ENCODE measurements at regions not wholly inside any gene's neighbourhood (a gene's known extent, or its start where the extent isn't known, plus 50 kb on each side); places are given as distances from the start of the nearest gene placed in this dataset.

GRCh38 chr3:10597733-10598132 lies 92.3 kb upstream of the ATP2B2 start:
- CTCF ChIA-PET, result no interaction called here
- no peaks in the 10 kb centered on the region for H3K36me3 ChIP-seq (ENCODE audit: insufficient read depth, low read length, poor library complexity, severe bottlenecking)
- no peak for TF ChIP-seq EZH2 (IDR thresholded peaks at IDR 0.05; ENCODE audit: borderline replicate concordance, low read depth, low read length, poor library complexity, severe bottlenecking)
- TF ChIP-seq CTCF (conservative IDR thresholded peaks at IDR 0.05; ENCODE audit: low read depth, low read length), result no peak
- peaks cover 8% of the 10 kb centered on the region for H3K27me3 ChIP-seq (replicated peaks; ENCODE audit: insufficient read depth, low read depth, low read length, poor library complexity)
- no peaks in the 10 kb centered on the region for H3K9me3 ChIP-seq (ENCODE audit: low read depth, low read length, poor library complexity, severe bottlenecking)
- H3K27ac ChIP-seq (ENCODE audit: low read depth, low read length, poor library complexity, severe bottlenecking), result no peak overlapping the region
- H3K4me1 ChIP-seq (ENCODE audit: insufficient read depth, low read length, poor library complexity, severe bottlenecking), result no peaks in the 10 kb centered on the region
- POLR2A ChIA-PET (ENCODE audit: low non-redundant PET), result no interaction called here
- H3K4me3 ChIP-seq (ENCODE audit: low read depth, low read length, poor library complexity, severe bottlenecking), result no peak overlapping the region
- intact Hi-C loops (cut with micrococcal nuclease; ENCODE audit: unreplicated experiment), result no loop called here
- no TSS peak for BruUV-seq (replicated peaks)
- no peak for DNase-seq (ENCODE audit: low spot score)

GRCh38 chr3:10599017-10599416 lies 93.6 kb upstream of the ATP2B2 start:
- intact Hi-C loops (cut with micrococcal nuclease; ENCODE audit: unreplicated experiment), result no loop called here
- DNase-seq (ENCODE audit: low spot score), result no peak
- no peak overlapping the region for H3K27ac ChIP-seq (ENCODE audit: low read depth, low read length, poor library complexity, severe bottlenecking)
- no peaks in the 10 kb centered on the region for H3K9me3 ChIP-seq (ENCODE audit: low read depth, low read length, poor library complexity, severe bottlenecking)
- no peak for TF ChIP-seq CTCF (conservative IDR thresholded peaks at IDR 0.05; ENCODE audit: low read depth, low read length)
- TF ChIP-seq EZH2 (IDR thresholded peaks at IDR 0.05; ENCODE audit: borderline replicate concordance, low read depth, low read length, poor library complexity, severe bottlenecking), result no peak
- ChIA-PET CTCF (no interaction called here), POLR2A (ENCODE audit: low non-redundant PET) (no interaction called here)
- H3K4me1 ChIP-seq (ENCODE audit: insufficient read depth, low read length, poor library complexity, severe bottlenecking), result no peaks in the 10 kb centered on the region
- no peaks in the 10 kb centered on the region for H3K36me3 ChIP-seq (ENCODE audit: insufficient read depth, low read length, poor library complexity, severe bottlenecking)
- H3K27me3 ChIP-seq (replicated peaks; ENCODE audit: insufficient read depth, low read depth, low read length, poor library complexity), result peaks cover 20% of the 10 kb centered on the region
- H3K4me3 ChIP-seq (ENCODE audit: low read depth, low read length, poor library complexity, severe bottlenecking), result no peak overlapping the region
- no TSS peak for BruUV-seq (replicated peaks)

- TF ChIP-seq CTCF (conservative IDR thresholded peaks at IDR 0.05; ENCODE audit: low read depth, low read length), result no peak
- TF ChIP-seq EZH2 (IDR thresholded peaks at IDR 0.05; ENCODE audit: borderline replicate concordance, low read depth, low read length, poor library complexity, severe bottlenecking), result no peak
- DNase-seq (ENCODE audit: low spot score), result no peak
- BruUV-seq (replicated peaks), result no TSS peak
- Histone ChIP-seq H3K4me3 (ENCODE audit: low read depth, low read length, poor library complexity, severe bottlenecking) (no peak overlapping the region), H3K27ac (ENCODE audit: low read depth, low read length, poor library complexity, severe bottlenecking) (no peak overlapping the region), H3K9me3 (ENCODE audit: low read depth, low read length, poor library complexity, severe bottlenecking) (no peaks in the 10 kb centered on the region), H3K36me3 (ENCODE audit: insufficient read depth, low read length, poor library complexity, severe bottlenecking) (no peaks in the 10 kb centered on the region), H3K4me1 (ENCODE audit: insufficient read depth, low read length, poor library complexity, severe bottlenecking) (no peaks in the 10 kb centered on the region), H3K27me3 (replicated peaks; ENCODE audit: insufficient read depth, low read depth, low read length, poor library complexity) (peaks cover 20% of the 10 kb centered on the region)
- POLR2A ChIA-PET (ENCODE audit: low non-redundant PET), result no interaction called here
- CTCF ChIA-PET, result no interaction called here
- intact Hi-C loops (cut with micrococcal nuclease; ENCODE audit: unreplicated experiment), result no loop called here
These were observed 94.1 kb upstream of the ATP2B2 start for GRCh38 chr3:10599444-10599843.

All from A673 (cell line).